Pons (tissue), 1 donor: ENCODE measurements at regions not wholly inside any gene's neighbourhood (a gene's known extent, or its start where the extent isn't known, plus 50 kb on each side); places are given as distances from the start of the nearest gene placed in this dataset.
A peak's percentile ranks its signal among the peaks of the same experiment; 100 is the strongest.

ENCODE experiments used
- DNase-seq: peaks from one replicate; pipeline ENCODE4 v3.0.0-alpha.2; 2016; ENCODE audit warnings: low spot score

DNA sequence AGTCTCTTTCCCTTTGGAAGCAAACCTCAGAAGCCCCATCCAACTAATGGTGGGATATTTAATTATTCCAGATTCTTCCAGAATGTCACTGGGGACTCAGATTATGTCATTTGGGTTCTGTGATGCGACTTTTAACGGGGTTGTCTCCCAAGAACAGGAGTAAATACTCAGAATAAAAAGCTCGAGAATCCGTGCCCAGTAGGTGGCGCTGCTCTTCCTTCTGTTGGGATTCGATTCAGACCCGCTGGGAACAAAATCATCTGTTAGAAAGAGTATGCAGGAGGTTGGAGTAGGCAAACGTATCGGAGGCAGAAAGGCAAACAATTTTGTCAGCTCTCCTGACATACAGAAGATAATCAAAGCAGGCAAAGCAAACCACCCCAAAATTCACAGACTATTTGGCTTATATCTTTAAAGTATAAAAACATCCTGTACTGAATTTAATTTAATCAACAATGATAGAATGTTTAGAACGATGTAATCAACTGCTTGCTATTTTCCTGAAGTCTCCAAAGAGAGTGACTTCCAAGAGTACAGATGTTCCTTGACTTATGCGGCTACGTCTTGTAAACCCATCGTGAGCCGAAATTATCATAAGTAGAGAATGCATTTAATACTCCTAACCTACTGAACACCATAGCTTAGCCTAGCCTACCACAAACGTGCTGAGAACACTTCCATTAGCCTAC is 169.8 kb upstream of the RAI14 start:
- peak; percentile 98 for DNase-seq

DNA sequence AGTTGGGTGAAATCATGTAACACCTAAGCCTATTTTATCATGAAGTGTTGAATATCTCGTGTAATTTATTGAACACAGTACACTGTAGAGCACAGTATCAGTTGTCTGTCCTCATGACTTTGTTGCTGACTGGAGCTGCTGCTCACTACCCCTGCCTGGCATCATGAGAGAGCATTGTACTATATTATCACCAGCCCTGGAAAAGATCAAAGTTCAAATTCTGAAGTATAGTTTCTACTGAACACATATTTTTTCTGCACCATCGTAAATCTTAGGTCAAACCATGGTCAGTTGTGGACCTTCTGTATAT is 169.3 kb upstream of the RAI14 start:
- no peak for DNase-seq

DNA sequence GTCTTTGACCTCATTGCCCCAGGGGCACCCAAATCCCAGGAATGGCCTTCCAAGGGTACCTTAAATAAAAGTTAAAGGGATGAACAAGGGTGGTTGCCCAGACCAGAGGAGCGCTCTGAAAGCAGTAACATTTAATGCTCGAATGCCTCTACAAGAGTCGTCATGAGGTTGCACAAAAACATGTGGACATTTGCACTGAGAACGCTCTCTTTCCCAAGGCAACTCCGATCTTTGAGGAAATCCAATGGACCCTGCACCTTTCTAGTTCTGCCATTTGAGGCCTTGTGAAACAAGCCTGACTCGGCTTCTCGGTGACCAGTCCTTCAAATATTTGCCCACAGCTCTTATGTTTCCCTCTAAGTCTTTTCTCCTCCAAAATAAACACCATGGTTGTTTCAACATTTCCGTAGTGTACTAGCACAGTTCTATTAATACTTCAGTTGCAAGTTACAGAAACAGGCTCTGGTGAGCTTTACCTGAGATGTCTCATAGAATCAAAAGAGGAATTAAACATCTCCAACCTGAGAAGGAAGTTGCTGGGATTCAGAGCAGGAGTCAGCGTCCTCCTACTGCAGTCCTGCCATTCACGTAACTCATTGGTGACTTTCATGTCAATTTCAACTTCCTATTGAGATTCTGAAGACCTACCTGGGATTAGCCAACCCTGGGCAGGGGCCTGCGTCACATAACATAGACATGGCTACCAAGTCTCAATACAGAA is 168.8 kb upstream of the RAI14 start:
- no peak for DNase-seq

DNA sequence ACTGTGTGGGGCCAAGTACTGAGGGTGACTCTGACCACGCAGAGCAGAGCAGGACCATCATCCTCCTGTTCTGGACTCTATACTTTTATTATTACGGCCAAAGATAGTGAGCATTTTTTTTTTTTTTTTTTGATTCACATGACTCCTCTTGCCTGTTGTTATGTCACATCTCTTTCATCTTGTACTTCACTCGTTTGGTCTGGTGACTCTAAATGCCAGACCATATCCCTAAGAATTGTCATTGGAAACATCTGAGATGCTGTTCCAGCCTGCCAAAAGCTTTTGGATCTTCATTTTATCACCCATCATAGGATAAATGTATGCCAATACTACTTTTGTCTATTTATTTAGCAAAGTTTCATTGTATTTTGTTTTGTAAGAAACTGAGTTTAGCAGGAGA is 168.2 kb upstream of the RAI14 start:
- no peak for DNase-seq

DNA sequence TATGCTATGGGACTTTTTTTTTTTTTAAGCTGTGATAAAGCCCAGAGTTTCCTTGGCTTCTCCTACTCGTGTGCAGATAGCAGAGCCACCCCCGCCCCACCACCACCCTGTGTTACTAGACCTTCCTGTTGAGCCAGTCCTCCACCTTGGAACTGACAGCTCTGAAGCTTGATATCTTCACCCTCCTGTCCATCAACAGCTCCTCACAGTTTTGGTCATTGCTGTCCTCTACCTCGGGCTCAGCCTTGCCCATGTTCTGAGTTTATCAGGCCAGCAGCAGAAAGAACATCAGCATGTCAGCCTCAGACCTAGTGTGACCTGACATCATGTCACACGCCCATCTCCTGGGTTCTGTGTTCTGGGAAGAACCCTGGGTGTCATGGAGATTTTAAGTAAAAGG is 167.1 kb upstream of the RAI14 start:
- no peak for DNase-seq

DNA sequence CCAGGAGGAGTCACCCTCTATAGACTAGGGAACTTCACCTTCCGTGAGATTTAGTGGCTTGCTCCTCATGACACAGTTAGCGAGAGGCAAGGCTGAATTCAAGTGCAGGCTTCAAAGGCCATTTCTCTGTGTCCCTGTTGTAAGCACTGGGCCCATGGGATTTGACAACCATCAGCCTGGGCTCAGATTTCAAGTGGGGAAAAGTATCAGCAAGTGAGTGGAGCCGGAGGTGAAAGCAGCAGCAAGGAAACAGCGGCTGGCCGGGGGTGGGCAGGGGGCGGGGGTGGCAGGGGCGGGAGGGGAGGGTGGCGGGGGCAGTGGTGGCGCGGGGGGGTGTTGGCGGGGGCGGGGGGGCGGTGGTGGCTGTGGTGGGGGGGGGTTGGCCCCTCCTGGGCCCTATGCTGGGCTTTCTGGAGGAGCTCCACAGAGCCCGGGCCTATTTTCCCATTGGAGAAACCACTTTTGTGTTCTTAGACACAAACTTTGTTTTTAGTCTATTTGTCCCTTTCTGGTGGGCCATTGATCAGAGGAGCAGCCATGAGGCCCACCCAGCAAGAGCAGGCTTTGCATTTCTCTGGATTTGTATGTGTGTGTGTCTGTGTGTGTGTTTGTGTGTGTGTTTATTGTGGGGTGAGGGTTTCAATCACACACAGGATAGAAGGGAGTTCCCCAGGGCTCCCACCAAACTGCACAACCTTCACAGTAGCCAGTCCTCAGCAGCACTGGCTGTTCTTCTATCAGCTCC is 165.4 kb upstream of the RAI14 start:
- DNase-seq: no peak

DNA sequence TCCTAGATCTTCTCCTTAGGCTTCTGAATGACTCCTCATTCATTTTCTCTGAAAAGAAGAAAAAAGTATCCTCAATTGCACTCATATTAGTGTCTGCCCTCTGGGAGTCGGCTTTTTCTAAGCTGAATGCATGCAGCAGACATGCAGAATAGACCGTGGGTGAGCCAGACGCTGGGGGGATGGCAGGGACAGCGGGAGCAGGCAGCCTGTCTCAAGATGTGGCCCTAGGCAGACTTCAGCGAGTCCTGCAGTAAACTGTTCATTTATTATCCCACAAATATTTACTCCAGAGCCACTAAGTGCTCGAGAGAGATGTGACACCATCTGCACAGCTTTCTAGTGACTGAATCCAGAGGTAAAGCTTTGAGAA is 164.9 kb upstream of the RAI14 start:
- no peak for DNase-seq

DNA sequence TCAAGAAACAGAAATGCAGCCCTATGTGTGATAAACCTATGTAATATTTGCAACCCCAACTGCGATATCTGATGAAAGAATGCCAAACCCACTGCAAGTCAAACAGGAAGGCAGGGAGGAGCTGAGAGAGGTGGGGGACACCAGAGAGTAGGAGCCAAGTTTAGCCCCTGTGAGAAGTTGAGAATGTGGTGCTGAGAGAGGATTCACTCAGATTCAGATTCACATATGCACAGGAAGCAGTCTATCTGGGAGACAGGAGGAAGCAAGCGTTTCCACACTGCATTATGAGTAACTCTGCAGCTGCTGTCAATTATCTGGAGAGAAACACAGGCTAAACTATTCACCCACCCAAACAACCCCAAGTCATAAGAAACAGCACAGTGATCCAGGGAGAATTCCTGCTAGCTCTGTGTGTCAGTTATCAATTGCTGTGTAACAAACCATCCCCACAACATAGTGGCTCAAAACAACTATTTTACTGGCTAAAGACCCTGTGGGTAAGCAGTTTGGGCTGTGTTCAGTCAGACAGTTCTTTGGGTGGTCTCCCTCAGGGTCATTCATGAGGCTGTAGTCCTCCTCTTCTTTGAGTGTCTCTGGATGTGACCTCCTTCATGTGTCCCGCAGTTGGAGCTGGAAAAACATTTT is 161.9 kb upstream of the RAI14 start:
- DNase-seq: no peak

DNA sequence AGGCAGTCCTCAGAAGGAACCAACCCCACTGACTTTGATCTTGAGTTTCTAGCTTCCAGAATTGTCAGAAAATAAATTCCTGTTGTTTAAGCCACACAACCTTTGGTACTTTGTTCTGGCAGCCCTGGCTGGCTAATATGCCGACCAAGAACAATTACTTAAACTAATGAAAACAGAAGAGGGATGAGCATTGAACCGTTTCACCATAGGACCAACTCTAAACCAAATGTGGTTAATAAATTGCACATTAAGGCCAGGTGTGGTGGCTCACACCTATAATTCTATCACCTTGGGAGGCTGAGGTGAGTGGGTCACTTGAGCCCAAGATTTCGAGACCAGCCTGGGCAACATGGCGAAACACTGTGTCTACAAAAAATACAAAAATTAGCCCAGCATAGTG is 160.9 kb upstream of the RAI14 start:
- DNase-seq: no peak

DNA sequence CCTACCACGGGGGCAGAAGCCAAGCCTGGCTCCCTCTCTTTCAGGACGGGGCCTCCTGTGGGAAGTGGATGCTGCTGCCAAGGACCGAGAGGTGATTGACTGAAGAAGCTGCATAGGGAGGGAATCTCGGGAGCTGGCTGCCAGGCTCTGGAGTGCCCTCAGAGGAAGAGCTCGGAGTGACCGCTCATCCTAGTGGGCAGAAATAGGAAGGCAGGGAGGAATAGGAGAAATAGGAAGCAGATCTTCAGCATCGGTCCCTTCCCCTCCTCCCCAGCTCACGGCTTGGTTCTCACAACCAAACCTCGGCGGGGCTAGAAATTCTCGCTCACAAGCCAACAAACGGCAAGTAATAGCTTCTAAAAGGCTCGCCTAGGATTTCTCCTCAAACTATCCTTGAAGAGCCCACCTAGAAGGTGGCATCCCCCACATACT is 159.9 kb upstream of the RAI14 start:
- DNase-seq: no peak

DNA sequence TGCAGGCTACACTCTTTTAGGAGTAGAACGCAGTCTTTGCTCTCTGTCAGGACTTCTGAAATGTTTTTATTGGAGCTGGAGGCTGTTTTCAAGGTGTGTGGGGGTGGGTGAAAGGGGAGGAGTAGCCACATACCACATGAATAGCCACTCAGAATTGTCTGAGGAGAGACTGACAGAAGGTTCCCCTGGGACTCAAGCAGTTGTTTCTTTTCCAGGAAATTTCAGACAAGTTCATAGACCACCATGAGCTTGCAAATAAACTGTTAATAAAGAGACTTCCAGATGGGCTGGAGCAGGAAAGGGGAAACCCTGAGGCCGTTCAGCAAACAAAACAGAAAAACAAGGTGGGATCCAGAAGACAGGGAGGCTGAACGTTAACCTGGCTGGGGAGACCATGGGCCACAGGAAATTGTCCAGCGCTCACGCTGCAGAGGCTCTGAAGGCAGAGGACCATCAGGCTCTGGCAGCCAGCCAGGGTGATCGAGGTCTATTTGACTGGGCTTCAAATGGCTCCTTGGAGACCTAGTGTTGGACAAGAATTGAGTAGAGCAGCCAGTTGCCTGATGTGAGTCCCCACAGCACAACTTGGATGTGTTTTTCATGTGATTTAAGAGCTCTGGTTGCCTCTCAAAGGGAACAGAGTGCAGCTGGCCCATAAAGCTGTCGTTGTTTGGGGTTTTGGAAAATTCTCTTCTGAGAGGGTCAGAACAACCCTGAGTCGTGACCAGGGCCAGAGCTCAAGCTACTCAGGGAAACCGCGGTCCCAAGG is 159.2 kb upstream of the RAI14 start:
- DNase-seq: no peak

DNA sequence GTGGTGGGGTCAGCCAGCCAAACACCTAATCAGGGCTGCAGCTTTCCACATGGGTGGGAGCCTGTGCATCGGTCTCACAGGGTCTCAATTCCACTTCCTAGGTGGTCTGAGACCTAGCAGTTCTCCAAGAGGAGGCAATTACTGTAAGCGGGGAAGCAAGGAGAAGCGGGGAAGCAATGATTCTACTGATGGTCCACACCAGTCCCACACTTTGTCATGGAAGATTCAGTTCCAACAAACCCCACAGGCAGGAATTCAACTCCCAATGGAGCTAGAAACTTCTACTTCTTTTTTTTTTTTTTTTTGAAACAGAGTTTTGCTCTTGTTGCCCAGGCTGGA is 158.7 kb upstream of the RAI14 start:
- no peak for DNase-seq

DNA sequence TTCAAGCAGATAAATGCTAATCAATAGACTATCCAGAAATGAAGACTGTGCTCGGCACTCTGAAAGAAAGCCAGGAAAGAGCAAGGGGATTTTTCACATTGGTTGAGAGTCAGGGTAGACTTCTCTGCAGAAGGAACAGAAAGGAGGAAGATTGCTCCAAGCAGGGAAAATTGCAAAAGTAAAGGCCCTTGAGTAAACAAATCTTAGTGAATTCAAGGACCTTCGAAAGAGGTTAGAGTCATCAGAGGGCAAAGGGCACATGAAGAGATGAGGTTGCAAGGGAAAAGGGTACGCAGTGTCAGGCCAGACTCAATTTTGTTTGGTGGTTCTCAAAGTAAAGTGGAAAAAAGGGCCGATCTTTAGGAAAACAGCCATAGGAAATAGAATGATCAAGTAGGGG is 157.6 kb upstream of the RAI14 start:
- no peak for DNase-seq

DNA sequence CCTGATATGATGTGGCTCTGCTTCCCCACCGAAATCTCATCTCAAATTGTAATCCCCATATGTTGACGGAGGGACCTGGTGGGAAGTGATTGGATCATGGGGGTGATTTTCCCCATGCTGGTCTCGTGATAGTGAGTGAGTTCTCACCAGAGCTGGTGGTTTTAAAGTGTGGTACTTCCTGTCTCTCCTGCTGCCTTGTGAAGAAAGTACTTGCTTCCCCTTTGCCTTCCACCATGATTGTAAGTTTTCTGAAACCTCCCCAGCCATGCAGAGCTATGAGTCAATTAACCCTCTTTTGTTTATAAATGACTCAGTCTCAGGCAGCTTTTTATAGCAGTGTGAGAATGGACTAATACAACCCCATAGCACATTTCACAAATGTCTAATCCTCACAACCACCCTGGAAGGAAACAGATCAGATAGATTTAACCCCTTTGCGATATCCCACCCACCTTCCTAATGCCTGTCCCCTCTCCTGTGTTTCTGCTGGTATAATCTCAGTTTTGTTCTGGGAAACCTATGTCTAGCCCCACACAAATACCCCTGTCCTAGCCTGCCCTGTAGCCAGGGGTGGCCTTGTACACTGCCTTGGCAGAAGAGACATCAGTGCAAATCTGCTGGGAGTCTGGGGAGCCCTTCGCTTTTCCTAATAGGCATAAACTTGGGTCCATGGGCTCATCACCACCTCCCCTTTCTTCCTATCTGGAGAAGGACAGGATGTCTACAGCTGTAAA is 157.0 kb upstream of the RAI14 start:
- DNase-seq: no peak

DNA sequence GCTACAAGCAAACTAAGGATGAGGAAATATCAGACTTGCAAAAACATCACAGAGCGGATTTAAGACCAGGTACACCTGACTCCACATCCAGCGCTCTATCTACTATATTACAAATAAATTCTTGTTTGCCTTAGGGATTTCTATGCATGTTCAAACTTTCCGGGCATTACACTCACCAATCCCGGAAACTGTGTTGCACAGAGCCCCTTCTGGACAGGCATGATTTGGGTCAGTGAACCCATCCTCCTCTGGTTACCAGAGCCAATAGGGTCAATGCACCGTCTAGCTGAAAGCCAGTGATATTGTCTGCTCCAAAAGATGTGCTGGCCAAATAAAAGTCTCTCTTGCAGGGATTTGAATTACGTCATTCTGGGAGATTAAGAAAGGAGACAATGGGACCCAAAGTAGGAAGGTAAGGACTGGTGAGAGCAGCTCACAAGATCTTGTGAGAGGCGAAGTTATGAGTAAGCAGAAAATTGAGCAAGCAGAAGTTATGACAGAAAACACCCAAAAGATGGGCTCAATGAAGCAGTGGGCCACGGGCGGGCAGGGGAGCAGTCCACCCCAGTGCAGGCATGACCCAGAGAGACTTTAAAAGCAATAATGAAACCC is 155.8 kb upstream of the RAI14 start:
- no peak for DNase-seq

DNA sequence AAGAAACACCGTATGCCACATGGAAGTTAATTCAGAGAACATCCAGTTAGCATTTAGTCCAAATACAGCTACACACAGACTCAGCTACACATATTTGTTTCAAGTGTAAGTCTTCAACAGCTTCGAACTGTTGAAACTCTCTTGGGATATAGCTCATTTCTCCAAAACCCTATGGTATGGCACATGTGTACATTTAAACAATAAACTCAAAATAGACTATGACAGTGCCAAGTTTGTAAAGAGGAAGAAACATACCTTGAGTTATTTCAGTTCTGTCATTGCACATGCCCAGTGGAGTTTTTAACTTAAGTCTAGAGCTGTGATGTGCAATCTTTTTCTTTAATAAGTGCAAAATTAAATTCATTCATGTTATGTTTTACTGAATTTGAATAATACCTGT is 155.1 kb upstream of the RAI14 start:
- DNase-seq: no peak

DNA sequence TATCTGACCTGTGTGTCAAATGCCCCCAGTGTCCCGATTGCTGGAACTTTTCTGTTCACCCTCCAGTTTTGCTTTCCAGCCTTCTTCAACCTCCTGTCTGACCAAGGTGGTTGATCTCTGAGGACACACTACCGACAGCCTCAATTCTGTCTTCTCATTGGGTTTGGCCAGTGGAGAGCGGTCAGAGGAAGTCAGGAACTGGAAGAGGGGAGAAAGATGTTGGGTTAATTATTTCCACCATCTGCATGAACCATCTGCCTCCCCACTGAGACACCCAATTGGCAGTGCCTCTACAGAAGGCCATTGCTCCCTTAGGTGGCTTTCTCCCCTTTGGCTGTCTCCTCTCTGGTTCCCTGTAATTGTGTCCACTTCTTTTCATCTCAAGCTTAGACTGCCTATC is 154.3 kb upstream of the RAI14 start:
- DNase-seq: no peak

DNA sequence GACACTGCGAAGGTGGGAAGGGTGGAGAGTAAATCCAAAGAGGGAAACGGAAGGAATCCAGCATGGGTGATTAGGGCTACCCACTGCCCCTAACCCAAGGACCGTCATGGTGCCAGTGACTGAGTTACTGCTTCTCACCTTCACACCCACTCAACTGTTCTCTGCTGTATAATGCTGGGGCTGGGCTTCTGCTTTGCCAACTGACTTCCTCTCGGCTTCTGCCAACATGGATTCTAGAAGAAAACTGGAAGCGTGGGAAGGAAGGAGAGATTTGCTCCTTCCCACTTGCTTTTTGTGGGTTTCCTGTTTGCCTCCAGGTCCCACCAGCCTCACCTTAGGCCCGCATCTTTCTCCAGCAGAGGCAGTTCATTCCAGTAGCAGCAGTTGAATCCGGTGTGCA is 153.5 kb upstream of the RAI14 start:
- DNase-seq: no peak

DNA sequence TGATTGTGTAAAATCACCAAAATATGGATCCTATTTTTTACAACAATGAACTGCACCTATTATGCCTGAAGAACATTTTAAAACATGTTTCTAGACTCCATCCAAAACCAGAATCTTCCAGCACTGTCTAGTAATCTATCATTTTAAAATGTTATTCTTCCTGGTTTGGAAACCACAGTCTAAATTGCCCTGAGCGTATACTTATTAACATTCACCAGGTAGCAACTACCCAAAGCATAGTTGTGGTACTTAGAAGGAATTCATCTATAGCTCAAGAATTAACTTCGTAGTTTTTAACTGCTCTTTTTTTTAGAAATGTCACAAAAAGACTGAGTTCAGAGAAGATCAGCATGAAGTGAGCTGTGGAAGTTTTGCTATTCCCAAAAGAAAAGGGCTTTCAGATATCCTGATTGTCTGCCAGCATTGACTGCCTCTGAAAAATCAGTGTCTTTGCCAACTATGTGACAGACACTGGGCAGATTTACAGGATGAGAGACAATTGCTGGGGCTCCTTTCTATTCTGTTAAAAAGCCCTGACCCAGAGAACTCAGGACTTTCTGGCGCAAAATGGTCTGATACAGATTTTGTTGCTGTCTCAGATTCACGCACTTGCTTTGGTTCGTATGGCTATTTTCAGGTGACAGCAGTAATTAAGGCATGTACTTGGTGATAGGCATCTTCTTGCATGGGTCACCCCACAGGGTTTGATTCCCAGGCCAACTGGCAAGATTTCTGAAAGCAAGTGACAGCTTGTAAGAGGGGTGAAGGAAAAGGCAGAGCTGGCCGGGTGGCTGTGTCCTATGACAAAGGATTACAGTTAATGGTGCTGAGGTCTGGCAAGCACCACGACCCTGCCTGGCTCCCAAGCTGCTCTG is 152.5 kb upstream of the RAI14 start:
- DNase-seq: peak; percentile 99

DNA sequence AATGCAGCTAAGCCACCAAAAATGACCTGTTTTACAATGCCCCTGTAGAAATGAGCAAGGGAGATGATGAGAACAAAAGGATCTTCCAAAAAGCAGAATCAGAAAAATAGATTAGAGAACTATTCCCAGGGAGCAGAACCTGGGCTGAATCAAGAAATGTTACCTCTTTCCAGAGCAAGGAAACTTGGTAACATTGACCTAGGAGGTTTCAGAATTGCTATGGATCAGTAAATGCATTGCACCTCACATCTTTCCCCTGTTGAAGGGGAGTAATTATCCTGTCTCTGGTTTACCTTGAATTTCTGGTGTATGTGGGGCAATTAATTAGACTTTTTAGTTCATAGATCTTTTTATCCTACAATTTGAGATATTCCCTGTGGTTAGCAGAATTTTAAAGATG is 151.2 kb upstream of the RAI14 start:
- no peak for DNase-seq
